Activated CD4-positive, alpha-beta T cell treated with anti-CD3 and anti-CD28 coated beads, Interleukin-2, Interleukin-6, amounts not matched to agents 100 ng/mL and 50 ng/mL, durations not matched to agents 16 hours and 8 hours (primary cell): ENCODE measurements at regions not wholly inside any gene's neighbourhood (a gene's known extent, or its start where the extent isn't known, plus 50 kb on each side); places are given as distances from the start of the nearest gene placed in this dataset.

Source experiments
- DNase-seq: peaks from one replicate; pipeline ENCODE4 v3.0.0-alpha.2; 2020

DNA sequence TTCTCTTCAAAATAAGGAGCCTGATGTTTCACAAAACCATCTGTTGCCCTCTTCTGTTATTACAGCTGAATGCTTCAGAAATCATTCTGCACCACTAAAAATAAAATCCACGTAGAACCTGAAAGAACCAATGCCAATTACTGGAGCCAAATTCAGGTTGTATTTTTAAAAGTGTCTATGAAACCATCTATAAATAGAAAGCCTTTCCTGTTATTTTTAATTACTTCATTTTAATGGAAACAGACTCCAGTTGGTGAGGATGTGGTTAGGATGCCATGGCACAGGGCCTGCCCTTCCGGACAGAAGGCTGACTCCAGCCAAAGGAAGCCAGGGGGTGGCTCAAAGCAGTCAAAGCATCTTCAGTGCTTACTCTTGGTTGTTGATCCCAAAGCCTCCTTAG lies 119.8 kb downstream of the TENT4A start:
- peak; percentile 12 for DNase-seq

DNA sequence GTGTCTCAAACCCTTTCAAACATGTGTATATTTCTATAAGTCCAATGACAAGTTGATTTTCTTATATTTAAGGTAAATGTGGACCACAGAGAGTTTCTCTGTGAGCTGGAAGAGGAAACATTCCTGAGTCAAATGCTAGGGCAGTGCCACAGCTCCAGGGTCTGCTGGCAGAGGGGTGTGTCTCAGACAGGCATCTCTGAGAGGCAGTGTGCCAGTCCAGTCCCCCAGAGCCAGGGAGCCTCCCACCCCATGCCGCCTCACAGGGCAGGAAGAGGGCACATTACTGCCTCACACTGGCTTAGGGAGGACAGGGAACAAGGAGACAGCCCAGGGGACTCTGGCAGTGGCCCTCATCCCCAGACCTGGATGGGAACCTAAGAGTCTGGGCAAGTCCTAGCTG lies 120.2 kb downstream of the TENT4A start:
- DNase-seq: no peak

DNA sequence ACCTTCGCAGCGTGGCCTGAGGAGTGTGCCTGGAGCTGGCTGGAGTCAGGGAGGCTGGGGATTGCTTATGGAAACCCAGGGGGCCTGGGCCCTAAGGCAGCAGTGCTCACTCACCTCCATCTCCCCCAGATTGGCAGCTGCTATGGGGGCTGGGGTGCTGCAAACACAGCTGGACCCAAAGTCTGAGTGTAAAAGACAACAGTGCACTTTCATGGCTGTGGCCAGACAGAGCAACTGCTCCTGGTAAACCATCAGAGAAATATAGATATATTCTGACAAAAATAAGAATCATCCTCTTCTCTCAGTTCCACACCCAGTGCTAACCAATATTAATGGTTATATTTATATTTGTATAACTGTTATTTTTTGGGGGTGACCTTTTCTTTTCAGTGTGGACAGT lies 123.9 kb downstream of the TENT4A start:
- no peak for DNase-seq

DNA sequence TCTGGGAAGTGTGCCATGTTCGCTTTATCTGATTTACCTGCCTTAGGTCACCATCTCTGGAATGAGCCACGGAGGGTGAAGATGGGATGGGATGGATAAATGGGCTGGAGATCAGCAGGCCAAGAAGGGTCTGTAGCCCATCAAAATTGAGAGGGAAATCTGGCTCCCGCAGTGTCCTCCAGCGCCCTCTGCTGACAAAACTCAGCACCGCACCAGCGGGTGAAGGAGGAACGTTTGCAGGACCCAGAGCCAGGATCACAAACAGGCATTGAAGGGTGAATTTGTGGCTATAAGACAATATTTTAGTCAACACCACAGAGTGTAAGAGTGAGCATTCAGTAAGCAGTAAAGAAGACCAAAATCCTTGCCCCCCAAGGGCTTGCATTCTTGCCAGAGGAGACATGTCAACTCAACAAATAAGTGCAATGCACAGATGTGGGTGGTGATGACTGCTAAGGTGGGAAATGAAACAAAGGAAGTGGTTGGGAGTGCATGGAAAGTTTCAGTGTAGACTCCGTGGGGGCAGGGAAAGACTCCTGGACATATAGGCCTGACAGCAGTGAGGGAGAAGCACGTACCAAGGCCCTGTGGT lies 124.4 kb downstream of the TENT4A start:
- DNase-seq: peak; percentile 61

DNA sequence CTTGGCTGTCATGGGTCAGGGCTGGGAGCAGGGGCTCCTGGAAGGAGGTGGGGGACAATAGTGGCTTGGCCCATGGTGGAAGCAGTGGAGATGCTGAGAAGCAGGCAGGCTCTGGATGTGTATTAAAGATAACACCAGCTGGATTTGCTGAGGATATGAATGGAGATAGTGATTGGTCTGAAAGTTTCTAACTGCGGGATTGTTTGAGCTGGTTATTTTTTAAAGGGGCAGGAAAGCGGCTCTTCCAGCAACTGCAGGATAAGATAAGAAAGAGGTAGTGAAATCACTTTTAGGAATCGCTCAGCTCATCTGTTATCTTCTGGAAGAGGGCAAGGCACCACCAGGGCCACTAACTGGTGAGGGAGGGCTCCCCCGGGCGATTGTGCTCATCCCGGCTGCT lies 125.5 kb downstream of the TENT4A start:
- DNase-seq: no peak

DNA sequence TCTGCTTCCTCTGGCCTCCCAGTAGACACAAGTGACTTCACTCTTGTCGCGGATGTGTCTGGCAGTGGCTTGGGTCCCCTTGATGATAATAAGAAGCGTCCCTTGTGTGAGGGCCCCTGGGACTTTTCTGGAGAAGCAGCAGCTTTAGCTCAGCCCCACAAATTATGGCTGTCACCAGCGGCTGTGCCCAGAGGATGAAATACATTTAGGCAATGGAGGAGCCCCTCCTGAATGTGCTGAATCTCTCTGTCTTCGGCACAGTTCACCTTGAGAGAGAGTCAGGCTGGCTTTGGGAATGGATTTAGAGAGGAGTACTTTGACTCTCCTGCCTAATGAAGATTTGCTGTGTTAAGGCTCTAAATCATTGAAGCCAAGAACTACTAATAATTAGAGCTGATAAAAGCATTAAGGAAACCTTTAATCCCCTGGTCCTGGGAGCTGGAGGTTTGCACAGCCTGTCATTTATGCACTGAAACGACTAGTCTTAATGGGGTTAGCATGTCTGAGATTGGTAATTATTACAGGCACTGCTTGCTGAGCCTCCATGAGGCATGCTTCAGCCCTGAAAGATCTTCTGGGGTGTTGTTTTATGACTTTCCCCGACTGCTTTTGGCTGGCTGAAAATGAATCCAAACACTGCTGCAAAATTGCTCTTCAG lies 127.0 kb downstream of the TENT4A start:
- DNase-seq: no peak

DNA sequence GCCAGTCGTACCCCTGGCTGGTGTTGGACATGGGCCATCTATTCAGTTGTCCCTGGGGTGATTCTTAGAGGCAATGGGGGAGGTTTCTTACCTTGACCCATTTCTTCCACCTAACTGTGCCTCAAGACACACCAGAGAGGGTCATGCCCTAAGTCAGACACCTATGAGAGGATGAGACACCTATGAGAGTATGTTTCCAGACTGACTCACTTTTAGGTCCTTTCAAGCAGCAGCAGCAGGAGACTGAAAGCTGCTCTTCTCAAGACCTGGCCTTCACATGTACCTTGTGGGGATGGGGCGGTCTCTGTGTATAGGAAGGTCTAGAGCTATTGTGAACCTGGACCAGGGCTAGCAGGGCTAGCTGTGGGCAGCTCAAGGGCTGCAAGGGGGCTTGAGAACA lies 130.1 kb downstream of the TENT4A start:
- DNase-seq: no peak

DNA sequence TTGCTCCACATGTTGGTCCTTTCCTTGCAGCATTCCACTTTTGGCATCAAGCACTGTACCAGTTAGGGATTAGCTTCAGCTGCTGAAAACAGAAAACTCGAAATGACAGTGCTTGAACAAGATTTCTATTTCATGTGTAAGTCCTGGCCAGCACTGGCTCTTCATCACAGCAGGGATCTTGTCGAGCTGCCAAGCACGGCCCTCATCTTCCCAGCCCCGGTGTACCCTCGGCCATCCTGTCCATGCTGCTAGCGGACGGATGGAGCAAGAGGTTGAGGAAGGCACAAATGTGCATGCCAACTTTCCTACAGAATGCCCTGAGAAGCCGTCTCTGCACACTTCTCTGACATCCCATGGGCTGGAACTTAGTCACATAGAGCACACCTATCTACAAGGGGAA lies 130.6 kb downstream of the TENT4A start:
- DNase-seq: no peak

DNA sequence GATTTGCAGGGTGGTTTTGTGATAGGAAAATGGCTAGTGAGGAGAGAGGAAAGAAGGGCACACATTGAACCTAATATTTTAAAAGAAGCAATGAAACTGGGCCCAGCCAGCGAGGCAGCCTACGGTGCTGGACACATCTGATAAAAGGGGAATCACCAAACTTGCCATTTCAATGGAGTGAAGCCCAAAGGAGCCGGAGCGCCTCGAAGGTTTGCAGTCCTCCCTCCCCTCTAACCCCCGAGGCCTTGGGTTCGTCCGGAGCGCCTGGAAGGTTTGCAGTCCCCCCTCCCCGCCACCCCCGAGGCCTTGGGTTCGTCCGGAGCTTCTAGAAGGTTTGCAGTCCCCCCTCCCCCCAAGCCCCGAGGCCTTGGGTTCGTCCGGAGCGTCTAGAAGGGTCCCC lies 132.6 kb downstream of the TENT4A start:
- DNase-seq: no peak

DNA sequence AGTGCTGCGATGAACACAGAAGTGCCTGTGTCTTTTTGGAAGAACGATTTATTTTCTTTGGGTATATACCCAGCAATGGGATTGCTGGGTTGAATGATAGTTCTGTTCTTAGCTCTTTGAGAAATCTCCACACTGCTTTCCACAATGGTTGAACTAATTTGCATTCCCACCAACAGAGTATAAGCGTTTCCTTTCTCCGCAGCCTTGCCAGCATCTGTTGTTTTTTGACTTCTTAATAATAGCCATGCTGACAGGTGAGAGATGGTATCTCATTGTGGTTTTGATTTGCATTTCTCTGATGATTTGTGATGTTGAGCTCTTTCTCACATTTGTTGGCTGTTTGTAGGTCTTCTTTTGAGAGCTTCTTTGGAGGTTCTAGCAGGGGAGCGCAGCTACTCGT lies 134.6 kb downstream of the TENT4A start:
- DNase-seq: no peak

DNA sequence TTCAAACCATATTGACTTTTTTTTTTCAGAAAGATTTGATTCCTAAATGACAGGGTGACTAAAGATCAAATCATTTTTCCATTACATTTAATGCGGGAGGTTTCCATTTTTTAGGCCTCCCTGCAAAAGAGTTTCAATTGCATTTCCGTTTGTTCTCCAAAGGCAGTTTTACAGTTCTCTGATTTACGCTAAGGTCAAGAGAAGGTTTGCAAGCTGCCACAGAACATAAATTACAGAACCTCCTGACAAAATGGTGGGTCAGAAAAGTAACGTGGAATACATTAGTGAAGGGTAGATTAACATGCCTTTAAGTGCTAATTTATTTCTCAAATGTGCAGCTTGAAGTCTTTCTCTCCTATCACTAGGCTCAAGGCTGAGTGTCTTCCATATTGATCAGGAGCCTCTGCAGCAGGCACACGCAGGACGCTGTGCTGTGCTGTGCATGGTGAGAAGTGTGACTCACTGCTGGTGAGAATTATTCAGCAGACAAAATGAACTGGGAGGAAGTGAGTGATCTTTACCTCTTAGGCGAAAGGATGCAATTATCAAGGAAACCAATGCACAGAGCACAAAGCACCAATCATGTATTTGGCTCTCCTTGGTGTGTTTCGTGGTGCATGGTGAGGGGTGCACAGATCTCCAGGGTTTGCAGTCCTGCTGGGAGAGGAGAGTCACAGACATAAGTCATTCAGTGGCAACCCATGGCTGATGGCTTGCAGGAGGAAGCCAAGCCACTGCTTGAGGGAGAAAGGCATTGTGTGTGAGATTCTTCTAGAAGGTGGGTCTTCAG lies 136.3 kb downstream of the TENT4A start:
- peak; percentile 47 for DNase-seq

DNA sequence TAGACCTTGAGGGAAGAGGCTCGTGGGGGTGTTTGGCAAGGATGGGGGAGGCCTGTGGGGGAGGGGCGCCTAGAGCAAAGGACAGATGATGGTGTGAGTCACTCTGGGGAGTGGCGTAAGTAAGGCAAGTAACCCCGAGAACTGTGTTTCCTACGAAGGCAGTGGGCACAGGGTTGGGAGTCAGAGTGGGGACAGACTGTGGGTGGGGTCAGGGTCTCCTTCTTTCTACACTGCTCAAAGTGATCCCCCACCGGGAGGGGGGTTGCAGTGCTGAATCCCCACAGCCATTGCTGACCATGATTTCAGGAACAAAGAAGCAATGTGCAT lies 136.8 kb downstream of the TENT4A start:
- no peak for DNase-seq

DNA sequence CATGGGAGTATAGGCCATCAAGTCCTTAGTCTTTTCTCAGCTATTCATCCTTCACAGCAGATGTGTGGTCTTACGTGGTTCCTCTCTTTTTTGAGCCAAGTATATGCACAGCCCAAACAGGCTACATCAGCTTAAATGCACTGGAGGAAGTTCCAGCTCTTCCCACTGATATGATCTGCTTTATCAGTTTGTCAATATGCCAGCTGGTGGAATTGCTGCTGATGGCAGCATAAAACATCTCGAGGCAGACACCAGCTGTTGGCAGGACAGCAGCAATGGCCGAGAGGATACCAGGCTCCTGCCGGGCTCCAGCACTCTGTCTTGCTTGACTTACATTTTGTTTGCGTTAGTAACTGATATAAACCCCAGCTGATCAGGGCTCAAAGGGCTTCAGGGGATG lies 143.4 kb downstream of the TENT4A start:
- DNase-seq: no peak

DNA sequence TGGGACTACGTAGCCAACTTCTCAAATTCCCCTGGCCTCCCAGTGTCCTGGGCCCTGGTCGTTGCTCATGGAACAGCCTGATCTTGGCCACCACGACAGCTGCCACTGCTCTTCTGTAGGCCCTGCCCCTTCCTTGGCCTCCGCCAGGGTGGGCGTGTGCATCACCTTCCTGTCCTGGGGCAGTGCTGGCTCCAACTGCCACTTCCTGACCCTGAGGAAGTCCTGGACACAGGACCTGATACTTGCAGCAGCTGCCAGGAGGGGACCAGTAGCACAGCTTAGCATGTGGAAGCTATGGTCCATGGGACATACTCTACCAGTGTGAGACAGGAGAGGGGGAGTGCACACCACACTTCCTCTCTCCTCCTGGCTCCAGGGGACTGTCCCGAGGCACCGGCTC lies 145.2 kb downstream of the TENT4A start:
- no peak for DNase-seq

DNA sequence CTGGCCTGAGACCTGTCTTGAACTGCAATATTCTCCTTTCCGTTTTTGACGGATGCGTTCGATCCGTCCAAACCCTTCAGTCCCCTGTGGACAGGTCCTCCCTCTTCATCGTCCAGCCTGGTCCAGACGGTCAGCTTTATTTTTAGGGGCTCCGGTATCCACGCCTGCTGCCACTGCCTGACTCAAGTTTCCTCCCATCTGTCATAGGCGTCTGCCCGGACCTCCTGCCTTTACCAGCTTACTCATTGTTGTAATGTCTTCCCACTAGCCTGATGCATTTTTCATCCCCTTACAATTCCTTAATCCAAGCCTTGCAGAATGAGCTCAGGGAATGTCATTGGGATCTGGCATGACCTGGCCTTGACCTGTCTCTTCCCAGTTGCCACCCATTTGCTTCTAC lies 145.8 kb downstream of the TENT4A start:
- DNase-seq: no peak

DNA sequence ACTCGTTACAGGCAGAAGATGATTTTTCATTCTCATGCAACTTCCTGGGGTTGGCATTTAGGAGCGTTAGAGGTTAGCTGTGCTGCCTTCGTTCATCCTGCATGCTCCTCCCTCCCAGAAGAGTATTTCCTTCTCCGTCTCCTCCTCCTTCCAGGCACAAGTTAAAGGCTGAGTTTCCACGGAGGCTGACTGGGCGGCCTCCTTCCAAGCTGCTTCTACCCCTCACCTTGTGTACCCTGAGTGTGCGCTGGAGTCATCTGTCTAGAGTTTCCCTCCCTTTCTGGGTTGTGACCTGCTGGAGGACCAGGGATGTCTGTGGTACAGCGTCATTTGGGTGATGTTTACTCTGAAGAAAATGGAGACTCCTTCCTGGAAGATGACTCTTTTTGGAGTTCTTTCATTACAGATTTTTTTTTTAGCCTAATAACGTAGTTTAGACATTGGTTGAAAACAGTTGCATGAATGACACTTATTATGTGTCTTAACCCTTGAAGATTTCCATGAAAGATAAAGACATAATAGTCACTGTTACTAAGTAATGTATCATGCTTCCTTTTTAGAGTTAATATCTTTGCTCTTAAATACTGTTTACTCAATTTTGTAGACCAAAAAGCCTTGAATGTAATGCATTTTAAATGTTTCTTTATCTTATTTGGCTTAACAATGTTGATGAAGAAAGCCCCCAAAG lies 146.9 kb downstream of the TENT4A start:
- no peak for DNase-seq

DNA sequence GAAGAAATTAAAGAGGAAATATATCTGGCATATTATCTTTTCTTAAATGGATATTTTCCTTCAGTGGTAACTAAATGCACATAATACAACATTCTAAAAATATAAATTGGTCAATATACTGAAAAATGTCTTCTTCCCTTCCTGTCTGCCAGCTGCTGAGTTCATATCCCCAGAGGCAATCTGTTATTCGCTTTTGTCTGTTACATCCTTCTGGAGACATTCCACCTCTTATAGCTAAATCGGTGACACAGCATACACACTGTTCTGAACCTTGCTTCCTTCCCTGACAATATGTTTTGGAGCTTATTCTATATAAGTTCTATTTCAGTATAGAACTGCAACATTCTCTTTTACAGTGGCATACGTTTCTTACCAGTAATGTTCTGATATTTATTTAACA lies 147.8 kb downstream of the TENT4A start:
- no peak for DNase-seq

DNA sequence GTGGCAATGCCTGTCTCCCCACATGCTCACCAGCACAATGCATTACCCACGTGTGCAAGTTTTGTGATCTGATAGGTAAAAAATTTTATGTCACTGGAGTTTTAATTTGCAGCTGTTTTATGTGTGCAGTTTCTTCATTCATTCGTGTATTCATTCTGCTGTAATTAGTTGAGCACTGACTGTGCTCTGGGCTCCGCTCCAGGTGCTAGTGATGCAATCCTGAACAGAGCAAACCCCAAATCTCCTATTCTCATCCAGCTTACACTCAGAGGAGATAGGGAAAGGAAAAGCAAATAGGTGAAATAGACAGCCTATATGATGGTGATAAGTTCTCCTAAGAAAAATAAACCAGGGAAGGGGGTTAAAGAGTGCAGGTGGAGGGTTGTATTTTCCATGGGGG lies 148.4 kb downstream of the TENT4A start:
- DNase-seq: no peak

DNA sequence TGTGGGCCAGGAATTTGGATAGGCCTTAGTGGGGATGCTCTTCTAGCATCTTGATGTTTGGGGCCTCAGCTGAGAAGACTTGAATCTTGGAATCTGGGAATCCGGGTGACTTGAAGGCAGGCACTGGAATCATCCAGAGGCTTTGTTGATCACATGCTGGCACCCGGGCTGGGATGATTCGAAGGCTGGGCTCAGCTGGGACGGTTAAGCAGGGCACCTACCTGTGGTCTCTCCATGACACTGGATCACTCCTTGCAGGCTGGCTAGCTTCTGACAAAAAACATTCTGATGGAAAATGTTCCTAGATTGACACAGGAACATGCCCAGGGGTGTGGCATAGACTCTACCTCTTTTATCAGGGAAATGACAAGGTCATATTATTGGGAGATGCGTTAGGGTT lies 149.1 kb downstream of the TENT4A start:
- DNase-seq: no peak

DNA sequence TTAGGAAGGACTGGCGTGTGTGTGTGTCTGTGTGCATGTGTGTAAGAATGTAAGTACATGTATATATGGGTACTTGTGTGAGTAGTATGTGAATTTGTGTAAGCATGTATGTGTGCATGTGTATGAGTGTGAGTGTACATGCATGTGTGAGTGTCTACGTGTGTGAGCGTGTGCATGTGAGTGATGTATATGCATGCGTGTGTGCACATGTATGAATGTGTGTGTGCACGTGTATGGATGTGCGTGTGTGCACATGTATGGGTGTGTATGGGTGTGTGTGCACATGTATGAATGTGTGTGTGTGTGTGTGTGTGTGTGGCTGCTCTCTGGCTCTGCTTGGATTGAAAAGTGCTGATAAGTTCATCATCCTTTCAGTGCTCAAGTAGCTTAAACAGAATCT lies 154.5 kb downstream of the TENT4A start:
- no peak for DNase-seq

DNA sequence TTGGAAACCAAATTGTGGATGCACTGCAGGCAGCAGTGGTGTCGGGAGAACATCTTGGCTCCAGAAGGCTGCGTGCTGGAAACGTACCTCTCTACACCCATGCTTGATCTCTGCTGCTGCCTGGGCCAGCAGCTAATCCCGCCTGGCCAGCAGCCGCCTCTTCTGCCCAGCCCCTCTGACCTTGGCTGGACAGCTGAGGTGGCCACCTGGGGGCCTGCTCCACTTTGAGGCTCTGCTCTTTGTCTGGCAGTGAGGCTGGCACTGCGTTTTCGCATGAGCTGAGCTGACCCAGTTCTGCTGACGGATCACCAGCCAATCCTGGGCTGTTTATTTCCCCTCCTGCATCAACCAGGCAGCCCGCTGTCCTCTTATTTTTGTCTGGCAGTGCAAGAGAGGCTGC lies 154.9 kb downstream of the TENT4A start:
- DNase-seq: no peak

DNA sequence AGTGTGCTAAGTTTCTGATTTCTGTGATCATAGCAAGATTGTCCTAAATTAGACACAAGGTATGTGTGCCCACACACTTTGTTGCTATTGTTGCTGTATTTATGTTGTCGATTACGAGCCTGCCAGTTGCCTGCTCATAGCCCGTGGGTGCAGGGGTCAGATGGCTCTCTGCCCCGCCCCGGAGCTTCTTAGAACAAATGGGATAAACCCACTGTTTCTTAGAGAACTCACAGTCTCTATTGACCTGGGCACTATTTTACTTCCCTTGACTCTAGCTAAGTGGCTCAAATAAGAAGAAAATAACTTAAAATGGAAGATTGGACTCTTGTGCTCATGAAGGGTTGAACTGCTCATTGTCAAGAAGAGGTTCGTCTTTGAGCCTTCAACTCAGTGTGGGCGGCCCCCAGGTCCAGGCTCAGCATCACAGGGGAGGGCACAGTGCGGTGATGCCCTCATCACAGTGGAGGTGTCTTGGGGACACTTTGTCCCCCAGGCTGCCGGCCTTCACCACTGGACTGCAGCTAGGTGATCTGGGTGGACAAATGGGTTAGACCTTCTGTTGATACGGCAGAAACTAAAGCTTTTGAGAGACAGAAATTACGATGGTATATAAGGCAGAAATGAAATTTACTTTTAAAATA lies 155.5 kb downstream of the TENT4A start:
- DNase-seq: no peak

DNA sequence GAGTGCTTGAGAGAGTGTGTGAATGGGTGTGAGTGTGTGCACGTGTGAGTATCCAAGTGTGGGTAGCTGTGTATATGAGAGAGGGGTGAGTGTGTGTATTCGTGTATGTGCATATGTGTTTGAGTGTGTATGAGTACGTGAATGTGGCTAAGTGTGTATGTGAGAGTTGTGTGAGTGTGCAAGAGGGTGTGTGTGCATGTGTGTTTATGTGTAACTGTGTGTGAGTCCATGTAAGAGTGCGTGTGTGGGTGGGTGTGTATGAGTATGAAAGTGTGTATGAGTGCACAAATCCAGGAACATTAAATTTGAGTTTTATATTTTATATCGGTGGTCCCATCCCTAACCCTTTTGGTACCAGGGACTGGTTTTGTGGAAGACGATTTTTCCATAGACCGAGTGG lies 156.4 kb downstream of the TENT4A start:
- DNase-seq: no peak
